Sciatic nerve (tissue), 2 donors: ENCODE measurements at regions not wholly inside any gene's neighbourhood (a gene's known extent, or its start where the extent isn't known, plus 50 kb on each side); places are given as distances from the start of the nearest gene placed in this dataset.

Source experiments
- ATAC-seq: fragments of 200-7000 bp; cut with Tn5 transposase; one replicate; pipeline ENCODE4 v1.9.1; 2020; ENCODE audit warnings: mild to moderate bottlenecking, moderate library complexity
- DNase-seq: peaks from one replicate; pipeline ENCODE4 v3.0.0-alpha.2; 2020; ENCODE audit warnings: low spot score
- intact Hi-C: fragments of 100-400 bp; cut with DNase I; formaldehyde crosslinking; loops from one replicate; pipeline ENCODE4 v1.14.2; 2022
- donor health status: DM: no; HTN: no; CAD: no.
- donor health status: DM: no; HTN: no; CAD: no.

DNA sequence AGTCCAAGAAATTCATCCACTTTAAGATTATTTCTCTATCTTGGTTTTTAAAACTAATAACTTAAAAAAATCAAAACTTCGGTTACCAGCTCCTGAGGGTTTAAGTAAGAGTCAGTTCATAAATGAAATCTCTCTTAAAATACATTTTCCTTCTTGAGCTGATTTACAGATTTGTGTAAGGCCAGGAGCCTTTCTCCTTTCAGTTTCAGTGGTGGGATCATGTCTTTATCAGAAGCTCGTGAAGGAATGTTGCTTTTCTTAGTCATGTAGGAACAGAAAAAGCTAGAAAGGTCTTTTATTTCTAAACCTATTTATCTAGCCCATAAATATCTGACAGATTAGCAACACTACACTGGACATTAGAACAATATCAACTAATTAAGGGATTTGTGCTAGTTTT lies 390.2 kb downstream of the GPATCH2 start:
- no peak for ATAC-seq

DNA sequence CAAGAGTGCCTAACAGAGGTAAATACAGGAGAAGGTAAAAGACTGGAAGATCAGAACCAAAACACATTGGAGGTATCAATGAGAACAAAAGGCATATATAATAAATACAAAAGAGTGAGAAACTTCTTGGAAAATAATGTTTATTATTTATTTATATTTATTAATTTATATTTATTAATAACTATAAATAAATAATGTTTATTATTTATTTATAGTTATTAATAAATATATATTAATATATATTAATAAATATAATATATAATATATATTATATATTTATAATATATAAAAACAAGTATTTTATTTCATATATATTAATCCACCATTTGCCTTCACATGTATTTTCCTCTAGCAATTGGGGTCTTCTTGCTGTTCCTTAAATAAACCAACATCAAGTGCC lies 391.9 kb downstream of the GPATCH2 start:
- intact Hi-C loops, result no loop called here
- DNase-seq (no peak), ATAC-seq (no peak)

More for the DNA sequence above, 390.2 kb downstream of the GPATCH2 start:
- no peak for DNase-seq
- intact Hi-C loops, result no loop called here

DNA sequence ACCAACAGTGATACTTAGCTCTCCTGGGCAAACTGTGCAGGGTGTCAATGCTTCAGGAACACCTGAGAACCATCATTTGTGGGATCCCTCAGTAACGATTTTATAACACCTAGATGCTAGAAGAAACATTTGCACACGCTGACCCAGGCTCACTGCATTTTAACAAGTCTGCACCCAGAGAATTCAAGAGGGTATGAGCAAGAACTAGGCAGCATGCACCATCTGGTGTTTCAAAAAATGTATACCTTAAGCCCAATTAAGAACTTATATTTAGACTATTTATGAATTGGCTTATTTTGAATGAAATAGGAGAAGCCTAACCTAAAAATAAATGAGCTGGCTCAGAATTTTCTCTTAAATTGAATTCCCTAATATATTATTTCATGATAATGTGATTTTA lies 400.5 kb downstream of the GPATCH2 start:
- ATAC-seq (no peak), DNase-seq (no peak)
- intact Hi-C loops, result no loop called here

DNA sequence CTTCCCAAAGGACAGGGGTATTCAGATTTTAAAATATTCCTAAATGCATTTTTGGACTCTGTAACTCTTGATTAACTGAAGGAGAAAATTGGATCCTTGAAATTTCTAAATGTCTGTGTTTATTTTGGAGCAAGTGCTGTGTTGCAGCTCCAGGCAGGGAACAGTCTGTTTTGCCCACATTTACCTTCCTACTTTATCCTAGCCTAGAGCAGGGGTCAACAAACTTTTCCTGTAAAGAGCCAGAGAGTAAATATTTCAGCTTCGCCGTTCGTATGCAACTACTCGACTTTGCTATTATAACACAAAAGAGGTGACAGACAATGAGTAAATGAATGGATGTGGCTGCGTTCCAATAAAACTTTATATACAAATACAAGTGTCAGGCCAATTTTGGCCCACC lies 402.2 kb downstream of the GPATCH2 start:
- intact Hi-C loops, result no loop called here
- DNase-seq, result no peak
- ATAC-seq, result no peak

DNA sequence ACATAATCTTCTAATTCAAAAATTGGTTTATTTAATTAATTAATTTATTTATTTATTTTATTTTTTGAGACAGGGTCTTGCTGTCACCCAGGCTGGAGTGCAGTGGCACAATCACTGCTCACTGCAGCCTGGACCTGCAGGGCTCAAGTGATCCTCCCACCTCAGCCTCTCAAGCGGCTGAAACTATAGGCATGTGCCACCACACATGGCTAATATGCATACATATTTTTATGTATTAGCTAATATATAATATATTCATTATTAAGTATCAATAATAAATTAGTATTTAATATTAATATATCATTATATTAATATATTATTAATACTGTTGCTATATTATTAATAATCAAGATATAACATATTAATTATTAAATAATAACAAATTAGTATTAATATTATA lies 406.7 kb downstream of the GPATCH2 start:
- DNase-seq (no peak), ATAC-seq (no peak)
- intact Hi-C loops, result no loop called here

DNA sequence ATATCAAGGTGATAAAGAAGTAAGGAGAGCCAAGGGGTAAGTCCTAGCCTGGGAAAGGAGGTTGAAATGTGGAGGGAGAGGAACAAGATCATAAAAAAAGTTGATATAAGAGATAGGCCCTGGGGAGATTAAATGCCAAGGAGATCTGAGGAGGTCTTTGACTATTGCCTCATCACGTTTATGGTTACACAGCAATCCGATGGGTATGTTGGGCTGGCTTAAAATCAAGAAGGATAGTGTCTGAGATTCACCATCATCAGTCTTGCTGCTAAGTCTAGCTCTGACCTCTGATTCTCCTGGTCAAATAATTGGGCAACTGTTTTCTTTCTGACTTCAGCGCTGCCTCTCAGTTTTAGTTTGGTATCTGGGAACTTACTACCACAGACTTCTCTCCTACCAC lies 416.3 kb downstream of the GPATCH2 start:
- intact Hi-C loops, result no loop called here
- DNase-seq (no peak), ATAC-seq (no peak)

DNA sequence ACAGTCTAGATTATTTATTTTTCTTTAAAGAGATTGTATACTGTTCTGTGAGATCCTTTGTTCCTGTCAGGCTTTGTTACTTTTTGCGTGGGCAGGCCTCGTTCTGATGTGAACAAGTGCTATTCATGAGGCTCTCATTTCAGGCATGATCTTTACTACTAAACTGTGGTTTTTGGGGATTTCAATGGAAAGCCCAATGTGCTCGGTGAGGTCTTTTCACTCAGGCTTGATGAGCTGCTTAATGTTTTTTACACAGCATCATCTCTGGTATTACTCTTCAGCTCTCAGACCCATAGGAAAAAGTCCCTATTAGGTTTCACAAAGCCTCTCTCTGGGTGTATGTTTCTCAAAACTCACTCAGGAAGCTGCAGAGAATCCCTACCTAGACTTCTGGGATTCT lies 419.4 kb downstream of the GPATCH2 start:
- intact Hi-C loops, result no loop called here
- ATAC-seq (no peak), DNase-seq (no peak)

DNA sequence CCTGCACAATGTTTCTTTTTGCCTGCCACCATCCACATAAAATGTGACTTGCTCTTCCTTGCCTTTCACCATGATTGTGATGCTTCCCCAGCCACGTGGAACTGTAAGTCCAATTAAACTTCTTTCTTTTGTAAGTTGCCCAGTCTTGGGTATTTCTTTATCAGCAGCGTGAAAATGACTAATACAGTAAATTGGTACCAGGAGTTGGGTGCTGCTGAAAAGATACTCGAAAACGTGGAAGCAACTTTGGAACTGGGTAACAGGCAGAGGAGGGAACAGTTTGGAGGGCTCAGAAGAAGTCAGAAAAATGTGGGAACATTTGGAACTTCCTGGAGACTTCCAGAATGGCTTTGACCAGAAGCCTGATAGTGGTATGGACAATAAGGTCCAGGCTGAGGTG lies 425.3 kb downstream of the GPATCH2 start:
- ATAC-seq (no peak), DNase-seq (no peak)
- intact Hi-C loops, result no loop called here

DNA sequence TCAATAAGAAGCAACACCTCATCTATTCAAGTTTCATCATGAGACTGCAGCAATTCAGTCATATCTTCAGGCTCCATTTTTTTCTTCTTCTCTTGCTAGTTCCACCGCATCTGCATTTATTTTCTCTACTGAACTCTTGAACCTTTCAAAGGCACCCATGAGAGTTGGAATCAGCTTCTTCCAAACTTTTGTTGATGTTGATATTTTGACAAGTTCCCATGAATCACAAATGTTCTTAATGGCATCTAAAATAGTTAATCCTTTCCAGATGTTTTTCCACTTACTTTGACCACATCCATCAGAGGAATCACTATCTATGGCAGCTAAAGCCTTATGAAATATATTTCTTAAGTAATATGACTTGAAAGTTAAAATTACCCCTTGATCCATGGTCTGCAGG lies 434.3 kb downstream of the GPATCH2 start:
- intact Hi-C loops, result loop anchor here (10.0 kb wide), 1 partner anchor 122 kb away; no protein-coding TSS in a partner anchor
- no peak for DNase-seq
- no peak for ATAC-seq

DNA sequence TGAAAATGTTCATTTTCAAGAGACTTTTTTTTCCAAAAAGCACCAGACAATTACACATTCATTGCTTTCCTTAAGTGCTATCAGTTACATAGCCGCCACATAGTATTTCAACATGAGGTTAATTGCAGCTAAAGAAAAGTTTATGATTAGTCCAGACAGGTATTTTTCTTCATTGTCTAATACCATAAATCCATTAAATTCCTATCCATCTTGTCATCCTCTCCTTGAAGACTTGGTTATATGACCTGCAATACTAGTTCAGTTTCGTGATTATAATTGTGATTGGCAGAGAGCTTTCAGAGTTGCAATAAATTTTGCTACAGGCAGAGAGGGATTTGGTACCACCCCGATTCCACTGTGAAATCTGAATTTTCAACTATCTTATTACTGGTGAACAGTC lies 437.7 kb downstream of the GPATCH2 start:
- no peak for DNase-seq
- intact Hi-C loops, result loop anchor here (10.0 kb wide), 1 partner anchor 118 kb away; no protein-coding TSS in a partner anchor
- ATAC-seq, result no peak

DNA sequence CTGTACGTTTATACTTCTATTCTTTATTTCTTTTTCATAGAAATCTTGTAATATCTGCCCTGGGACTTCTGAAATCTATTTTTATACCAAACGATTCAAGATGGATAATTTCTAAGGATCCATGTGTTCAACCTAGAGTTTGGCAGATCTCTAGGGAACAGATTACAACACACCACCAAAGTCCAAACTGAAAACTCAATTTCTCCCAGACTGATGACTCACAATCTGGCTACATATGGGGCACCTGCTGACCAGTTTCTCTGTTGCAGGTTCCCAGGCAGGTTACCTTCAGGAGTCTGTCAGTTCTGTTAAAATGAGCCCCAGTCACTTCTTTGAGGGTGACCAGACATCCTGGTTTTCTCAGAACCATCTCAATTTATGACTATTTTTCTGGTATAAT lies 439.4 kb downstream of the GPATCH2 start:
- ATAC-seq (no peak), DNase-seq (no peak)
- intact Hi-C loops, result loop anchor here (2.0 to 10.0 kb wide), 2 partner anchors 35 to 117 kb away; no protein-coding TSS in a partner anchor

DNA sequence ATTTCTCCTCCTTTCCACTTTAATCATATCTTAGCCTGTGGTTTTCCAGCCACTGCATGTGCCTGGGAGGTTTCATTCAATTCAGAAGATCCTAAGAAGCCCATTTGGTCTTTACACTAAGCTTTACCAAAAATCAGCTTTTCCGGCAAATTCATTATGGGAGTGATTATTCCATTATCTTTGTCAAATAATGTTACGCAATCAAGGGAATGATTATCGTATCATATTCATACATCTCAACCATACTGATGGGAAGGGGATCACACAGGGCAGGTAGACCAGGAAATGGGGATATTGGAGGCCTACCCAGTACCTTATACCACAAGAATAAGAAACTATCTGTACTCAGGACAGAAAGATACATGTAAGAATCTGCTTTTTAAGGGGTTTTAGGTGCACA lies 440.5 kb downstream of the GPATCH2 start:
- intact Hi-C loops, result loop anchor here (2.0 to 10.0 kb wide), 2 partner anchors 36 to 116 kb away; no protein-coding TSS in a partner anchor
- ATAC-seq, result no peak
- no peak for DNase-seq

DNA sequence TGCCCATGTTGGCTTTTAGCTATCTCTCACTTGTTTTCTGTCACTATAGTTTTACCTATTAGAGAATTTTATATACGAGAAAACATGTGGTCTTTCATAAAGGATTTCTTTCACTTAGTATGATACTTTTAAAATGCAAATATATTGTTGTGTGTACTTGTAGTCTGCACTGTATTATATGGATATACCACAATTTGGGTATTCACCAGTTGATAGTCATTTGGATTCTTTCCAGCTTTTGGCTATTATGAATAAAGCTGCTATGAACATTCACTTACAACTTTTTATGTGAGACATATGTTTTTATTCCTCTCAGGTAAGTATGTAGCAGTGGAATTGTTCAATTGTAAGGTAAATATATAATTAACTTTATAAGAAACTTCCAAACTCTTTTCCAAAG lies 441.5 kb downstream of the GPATCH2 start:
- no peak for ATAC-seq
- intact Hi-C loops, result no loop called here
- no peak for DNase-seq

DNA sequence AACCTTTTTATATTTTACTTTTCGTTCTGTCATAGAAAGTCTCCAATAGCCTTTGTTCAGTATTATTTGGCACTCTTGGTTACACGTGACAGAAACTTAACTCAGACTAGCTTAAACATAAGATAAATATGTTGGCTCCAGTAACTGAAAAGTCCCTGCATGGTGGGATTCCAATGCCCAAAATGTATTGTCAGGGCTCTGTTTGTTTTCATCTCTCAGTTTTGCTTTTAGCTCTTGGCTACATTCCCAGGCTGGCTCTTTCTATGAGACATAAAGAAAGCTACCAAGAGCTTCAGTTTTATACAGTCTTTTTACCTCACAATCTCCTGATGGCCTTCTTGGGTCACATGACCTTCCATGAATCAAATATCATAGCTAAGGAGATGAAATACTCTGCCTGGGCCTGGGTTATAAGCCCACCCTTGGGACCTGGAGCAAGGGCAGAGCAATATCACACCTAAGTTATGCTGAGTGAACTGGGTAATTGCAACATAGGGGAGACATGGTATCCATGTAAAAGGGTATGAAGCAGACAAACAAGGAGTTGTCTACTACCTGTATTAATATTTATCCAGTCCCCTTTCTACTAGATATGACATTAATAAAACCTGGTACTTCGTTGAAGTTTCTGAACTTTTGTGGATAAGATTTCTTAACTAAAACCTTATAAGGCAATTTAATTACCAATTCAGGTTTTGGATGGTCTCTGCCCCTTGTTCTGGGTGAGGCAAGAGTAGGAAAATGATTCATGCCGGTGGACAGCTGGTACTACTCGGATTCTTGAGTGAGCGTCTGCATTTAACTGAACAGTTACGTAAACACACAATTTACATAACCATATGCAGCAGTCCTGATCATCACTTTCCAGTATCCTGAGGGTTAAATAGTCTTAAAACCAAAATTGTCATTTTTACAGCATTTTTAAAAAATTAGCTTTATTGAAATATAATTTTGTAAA lies 442.3 kb downstream of the GPATCH2 start:
- ATAC-seq, result no peak
- intact Hi-C loops, result no loop called here
- DNase-seq, result no peak

DNA sequence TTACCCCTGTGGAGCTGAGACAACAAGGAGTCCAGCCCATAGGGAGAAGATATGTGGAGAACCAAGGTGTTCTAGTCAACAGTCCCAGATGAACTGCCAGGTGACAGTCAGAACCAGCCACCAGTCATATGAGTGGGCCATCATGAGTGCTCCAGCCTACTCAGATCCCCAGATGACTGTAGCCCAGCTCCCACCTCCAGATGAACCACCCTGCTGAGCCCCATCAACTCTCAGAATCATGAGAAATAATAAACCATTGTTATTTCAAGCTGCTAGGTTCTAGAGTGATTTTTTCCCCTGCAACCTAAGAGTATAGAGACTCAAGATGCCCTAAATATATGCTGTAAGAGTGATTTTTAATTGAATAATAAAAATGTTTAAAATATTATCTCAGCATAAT lies 444.2 kb downstream of the GPATCH2 start:
- DNase-seq (no peak), ATAC-seq (no peak)
- intact Hi-C loops, result no loop called here

DNA sequence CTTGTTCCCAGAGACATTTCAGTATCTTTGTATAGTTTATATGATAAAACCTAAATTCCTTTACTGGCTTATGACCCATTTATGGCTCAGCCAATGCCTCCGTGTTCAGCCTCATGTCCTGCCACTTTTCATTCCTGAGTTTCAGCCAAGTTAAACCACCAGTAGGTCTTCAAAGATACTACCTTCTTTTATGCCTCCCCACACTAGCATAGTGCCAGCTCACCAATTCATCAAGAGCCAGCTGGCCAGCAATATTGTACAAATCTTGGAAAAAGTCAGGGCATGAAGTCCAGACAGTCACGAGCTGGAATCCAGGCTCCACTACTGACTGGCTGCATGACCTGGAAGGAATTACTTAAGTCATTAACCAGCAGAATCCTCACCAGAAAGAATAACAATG lies 446.0 kb downstream of the GPATCH2 start:
- DNase-seq, result no peak
- intact Hi-C loops, result no loop called here
- no peak for ATAC-seq

DNA sequence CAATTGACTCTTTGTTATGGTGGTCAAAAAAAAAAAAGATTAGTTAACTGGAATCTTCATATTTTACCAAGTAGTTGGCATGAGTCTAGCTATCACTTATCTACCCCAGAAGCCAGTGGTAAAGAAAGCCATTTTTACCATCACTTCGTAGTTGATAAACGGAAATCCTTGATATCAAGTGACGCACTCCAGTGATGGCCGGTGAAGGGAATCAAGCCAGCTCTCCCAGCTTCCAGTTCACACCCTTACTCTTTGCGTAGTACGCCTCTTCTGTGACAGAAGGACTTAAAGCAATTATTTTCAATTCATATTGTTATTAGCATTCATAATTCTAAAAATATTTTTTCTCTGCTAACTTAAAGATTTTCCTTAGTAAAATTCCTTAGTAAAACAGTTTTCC lies 447.9 kb downstream of the GPATCH2 start:
- DNase-seq (no peak), ATAC-seq (no peak)
- intact Hi-C loops, result no loop called here

DNA sequence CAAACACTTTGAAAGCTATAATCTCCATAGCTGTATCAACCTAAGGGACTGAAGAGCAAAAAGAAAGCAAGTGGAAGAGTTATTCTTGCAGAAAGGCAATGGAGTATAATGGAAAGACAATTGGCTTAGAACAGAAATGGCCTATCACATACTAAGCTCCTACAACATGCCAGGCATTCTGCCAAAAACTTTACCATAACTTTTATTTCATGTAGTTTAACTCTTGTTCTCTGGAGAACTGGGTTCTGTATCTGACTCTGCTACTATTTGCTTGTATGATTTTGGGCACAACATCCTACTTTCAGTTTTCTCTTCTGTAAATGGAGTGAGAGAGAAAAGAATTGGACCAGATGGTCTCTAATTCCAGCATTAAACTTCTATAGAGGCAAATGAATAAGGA lies 449.1 kb downstream of the GPATCH2 start:
- intact Hi-C loops, result no loop called here
- no peak for ATAC-seq
- no peak for DNase-seq

DNA sequence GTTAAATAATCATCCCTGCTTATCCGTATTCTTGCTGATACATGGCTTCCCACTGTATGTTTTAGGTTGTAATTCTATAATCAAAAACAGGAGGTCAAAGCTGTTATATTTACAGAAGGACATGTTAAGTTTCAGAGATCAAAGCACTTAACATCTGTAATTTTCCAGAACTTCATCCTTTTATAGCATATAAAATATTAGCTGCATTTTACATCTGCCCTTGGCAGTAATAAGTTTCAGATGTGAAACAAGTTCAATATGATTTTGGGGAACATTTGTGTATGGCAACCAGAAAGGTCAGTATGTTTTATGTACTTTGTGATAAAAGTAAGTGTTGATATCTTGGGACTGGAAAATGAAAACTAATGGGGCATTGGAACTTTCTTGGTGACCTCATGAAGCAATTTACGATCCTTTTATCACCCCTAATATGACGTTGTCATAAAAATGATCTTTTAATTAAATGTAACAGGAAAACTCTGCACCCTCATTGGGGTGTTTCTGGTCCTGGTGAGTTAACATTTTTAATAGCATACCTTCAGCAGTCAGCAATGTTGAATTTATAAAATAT lies 449.6 kb downstream of the GPATCH2 start:
- DNase-seq (no peak), ATAC-seq (no peak)
- intact Hi-C loops, result no loop called here

DNA sequence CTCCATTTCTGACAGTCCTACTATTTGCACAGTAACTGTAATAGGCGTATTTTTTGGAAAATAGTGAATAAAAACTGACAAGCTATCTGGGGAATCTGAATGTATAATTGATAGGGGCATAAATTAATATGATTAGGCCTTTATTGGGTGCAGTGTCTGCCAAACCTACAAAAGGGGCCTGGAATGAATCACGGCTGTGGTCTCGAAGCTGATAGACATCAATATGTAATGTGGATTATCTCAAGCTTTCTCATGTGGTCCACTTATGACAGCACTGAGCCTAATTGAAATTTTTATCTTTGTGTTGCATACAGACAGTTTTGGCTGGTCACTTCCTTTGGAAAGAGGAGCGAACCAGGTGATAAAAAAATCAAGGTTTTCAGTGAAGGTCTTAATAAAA lies 450.4 kb downstream of the GPATCH2 start:
- ATAC-seq, result no peak

DNA sequence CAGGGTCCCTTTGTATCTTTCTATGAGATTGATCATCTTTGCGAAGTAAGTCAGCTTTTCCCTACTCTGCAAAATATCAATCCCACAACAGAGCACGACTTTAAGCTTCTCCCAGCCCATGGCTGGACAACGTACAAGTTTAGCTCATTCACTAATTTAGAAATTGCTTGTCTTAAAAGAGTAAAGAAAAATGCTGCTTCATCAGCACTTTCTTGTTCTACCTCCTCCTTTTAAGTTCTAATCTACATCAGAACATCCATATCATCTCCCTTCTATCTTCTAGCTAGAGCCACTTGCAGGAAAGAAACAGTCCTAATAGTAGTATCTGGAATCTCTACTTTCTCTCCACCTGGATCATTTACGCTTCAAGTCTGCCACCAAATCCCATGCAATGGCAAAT lies 441.2 kb upstream of the ESRRG start:
- intact Hi-C loops, result no loop called here
- ATAC-seq (no peak), DNase-seq (no peak)

More for the DNA sequence above, 450.4 kb downstream of the GPATCH2 start:
- intact Hi-C loops, result no loop called here
- DNase-seq, result no peak
